ENCODE measurements at regions not wholly inside any gene's neighbourhood (a gene's known extent, or its start where the extent isn't known, plus 50 kb on each side); places are given as distances from the start of the nearest gene placed in this dataset.

DNA sequence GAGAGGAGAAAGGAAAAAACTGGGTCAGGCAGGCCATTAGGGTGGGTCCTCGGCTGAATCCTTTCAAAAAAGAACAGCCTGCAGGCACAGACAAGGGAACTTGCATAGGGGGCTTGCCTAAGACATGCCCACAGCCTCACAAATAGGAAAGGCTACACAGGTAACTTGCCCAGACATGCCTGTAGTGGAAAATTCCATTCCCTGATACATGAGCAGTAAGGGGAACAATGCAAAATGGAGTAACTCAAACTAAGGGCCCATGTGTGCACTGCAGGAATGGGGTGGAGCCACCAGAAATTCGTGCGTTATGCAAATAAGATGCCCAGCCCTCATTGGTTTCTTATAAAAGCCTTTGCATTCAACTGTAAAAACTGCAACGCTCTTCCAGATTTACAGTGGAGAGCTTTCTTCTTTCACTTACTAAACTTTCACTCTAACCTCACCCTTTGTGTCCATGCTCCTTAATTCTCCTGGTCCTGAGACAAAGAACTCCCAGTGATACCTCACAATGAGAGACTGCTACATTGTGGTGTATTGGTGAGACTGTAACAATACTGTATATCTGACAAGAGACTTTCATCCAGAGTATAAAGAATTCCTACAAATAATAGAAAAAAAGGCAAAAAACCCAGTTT lies 59.5 kb upstream of the SLITRK1 start:
- Histone ChIP-seq H3K4me1 (no peaks in the 10 kb centered on the region), H3K27ac (no peak overlapping the region), H3K9me3 (no peaks in the 10 kb centered on the region), H3K27me3 (ENCODE audit: insufficient read depth in 3 of 3, low read length in 2 of 3) (no peaks in the 10 kb centered on the region), H3K36me3 (ENCODE audit: insufficient read depth in 1 of 2, low read depth in 1 of 2) (no peaks in the 10 kb centered on the region), H3K4me3 (no peak overlapping the region)
- no peak for DNase-seq
- no peak for ATAC-seq
- intact Hi-C loops (cut with DNase I), result no loop called here
- 77 to 84% (median 82%) methylated on average over 4 of the region's 4 CpGs for WGBS, 3 donors
- TF ChIP-seq CTCF (IDR thresholded peaks at IDR 0.05), result no peak

DNA sequence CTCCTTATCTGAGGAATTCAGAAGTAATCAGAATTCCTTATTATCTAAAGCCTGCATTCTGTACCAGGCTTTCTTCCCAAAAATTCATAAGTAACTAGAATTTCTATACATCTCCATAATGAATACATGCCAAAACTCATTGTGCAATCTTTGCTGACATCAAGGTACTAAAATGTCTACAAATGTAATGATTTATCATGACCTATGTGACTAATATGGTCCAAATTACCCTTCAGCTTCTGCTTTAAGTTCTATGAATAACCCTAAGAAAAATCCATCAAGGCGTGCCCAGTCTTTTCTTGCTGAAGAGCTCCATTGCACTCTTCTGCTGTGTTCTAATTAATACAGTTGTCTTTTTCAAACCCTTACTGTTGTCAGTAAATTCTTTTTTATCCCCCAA lies 58.5 kb upstream of the SLITRK1 start:
- DNase-seq (no peak), ATAC-seq (no peak)
- Histone ChIP-seq H3K9me3 (no peaks in the 10 kb centered on the region), H3K27ac (no peak overlapping the region), H3K4me1 (no peaks in the 10 kb centered on the region), H3K27me3 (ENCODE audit: insufficient read depth in 3 of 3, low read length in 2 of 3) (no peaks in the 10 kb centered on the region), H3K36me3 (ENCODE audit: insufficient read depth in 1 of 2, low read depth in 1 of 2) (no peaks in the 10 kb centered on the region), H3K4me3 (no peak overlapping the region)
- intact Hi-C loops (cut with DNase I), result no loop called here
- 90 to 100% (median 91%) methylated on average over 1 of the region's 1 CpG for WGBS, 3 donors
- no peak for TF ChIP-seq CTCF (IDR thresholded peaks at IDR 0.05)

DNA sequence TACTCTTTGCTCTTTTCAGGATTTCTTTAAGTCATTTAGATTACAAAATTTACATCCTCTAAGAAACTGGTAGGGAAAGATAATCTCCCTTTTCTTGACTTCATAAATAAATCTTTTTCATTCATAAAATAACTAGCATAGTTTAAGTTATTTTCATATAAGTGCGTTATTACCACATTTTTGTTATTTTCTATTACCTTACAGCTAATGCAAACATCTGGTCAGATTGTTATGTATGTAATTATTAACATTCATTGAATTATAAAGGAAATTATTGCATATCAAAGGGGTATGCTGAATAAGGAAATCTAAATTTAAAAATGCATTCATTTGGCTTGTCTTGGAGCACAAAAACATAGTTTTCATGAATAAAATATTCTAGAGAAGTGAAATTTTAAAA lies 55.3 kb upstream of the SLITRK1 start:
- intact Hi-C loops (cut with DNase I), result no loop called here
- TF ChIP-seq CTCF (IDR thresholded peaks at IDR 0.05), result no peak

GRCh38 chr13:83935566-83935965 lies 53.3 kb upstream of the SLITRK1 start:
- Histone ChIP-seq H3K4me1 (no peaks in the 10 kb centered on the region), H3K9me3 (no peaks in the 10 kb centered on the region), H3K4me3 (no peak overlapping the region), H3K27me3 (ENCODE audit: insufficient read depth in 3 of 3, low read length in 2 of 3) (no peaks in the 10 kb centered on the region), H3K27ac (no peak overlapping the region), H3K36me3 (ENCODE audit: insufficient read depth in 1 of 2, low read depth in 1 of 2) (no peaks in the 10 kb centered on the region)
- 64 to 78% (median 68%) methylated on average over 6 of the region's 6 CpGs for WGBS, 3 donors
- no peak for ATAC-seq
- DNase-seq, result no peak
- intact Hi-C loops (cut with DNase I), result no loop called here
- TF ChIP-seq CTCF (IDR thresholded peaks at IDR 0.05), result no peak

More for the DNA sequence above, 55.3 kb upstream of the SLITRK1 start:
- no peaks in the 10 kb centered on the region for H3K4me1 ChIP-seq
- H3K9me3 ChIP-seq, result no peaks in the 10 kb centered on the region
- ATAC-seq (no peak), DNase-seq (no peak)
- no peak overlapping the region for H3K4me3 ChIP-seq
- 58 to 81% (median 74%) methylated on average over 1 of the region's 1 CpG for whole genome bisulfite sequencing, 3 donors
- no peaks in the 10 kb centered on the region for H3K36me3 ChIP-seq (ENCODE audit: insufficient read depth in 1 of 2, low read depth in 1 of 2)
- no peak overlapping the region for H3K27ac ChIP-seq
- H3K27me3 ChIP-seq (ENCODE audit: insufficient read depth in 3 of 3, low read length in 2 of 3), result no peaks in the 10 kb centered on the region
